Epithelial cell of proximal tubule (primary cell): ENCODE measurements at regions not wholly inside any gene's neighbourhood (a gene's known extent, or its start where the extent isn't known, plus 50 kb on each side); places are given as distances from the start of the nearest gene placed in this dataset.

Source experiments
- DNase-seq: peaks from one replicate; pipeline ENCODE4 v3.0.0-alpha.2; 2011; ENCODE audit warnings: low read depth
- H3K4me3 ChIP-seq: 2 replicates; pipeline ENCODE4 v1.5.1; 2011; ENCODE audit warnings: low read depth, mild to moderate bottlenecking, low read length
- CTCF ChIP-seq: conservative IDR thresholded peaks from 2 replicates; pipeline ENCODE4 v1.5.1; 2012; ENCODE audit warnings: low read depth, mild to moderate bottlenecking, low read length

DNA sequence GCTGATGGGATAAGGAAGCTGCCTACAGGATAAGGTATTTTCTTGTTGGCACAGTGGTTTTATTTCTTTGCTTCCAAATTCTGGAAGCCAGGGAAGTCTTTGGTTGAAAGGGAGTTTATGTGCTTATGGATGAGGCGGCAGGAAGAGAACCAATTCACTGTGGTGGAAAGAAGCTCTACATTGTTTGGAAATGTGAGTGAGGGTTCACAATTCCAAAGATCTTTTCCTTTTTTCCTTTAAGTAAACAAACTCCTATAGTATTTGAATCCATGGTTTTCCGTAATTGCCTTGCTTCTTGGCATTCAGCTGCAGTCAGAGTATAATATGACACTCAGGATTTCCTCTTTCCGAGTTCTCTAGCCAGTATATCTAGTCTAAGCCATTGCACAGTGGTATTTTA, 86.2 kb downstream of the TEX29 start:
- no peak for TF ChIP-seq CTCF
- no peak overlapping the region for H3K4me3 ChIP-seq
- no peak for DNase-seq

DNA sequence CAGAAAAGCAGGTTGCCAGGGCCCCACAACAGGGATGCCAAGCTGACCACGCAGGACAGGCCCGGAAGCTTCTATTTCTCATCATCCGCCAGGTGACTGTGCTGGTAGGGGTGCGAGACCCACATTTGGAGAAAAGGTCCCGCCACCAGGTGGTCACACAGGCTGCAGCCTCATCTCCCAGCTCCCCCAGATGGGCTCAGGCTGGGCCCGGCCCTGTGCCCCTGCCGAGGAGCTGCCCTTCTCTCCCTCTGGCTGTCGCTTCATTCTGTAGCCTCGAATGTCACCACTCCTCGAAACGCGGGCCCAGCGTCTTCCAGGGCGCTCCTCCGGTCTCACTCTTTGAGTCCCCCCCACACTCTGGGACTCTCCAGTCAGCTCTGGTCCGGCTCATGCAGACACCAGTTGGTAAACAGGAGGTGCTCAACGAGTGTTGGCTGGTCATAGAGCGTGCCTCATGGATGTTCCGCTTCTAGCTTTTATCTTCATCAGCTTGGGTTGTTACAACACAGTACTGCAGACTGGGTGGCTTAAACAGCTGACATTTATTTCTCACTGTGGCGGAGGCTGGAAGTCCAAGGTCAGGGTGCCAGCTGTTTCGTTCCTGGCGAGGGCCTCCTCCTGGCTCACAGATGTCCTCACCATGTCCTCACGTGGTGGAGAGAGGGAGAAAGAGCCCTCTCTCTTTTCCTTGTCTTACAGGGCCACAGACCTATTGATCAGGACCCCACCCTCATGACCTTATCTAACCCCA, 87.1 kb downstream of the TEX29 start:
- no peak for DNase-seq
- TF ChIP-seq CTCF = no peak

GRCh38 chr13:111409413-111409812, 89.0 kb downstream of the TEX29 start:
- no peak for DNase-seq
- no peak overlapping the region for H3K4me3 ChIP-seq
- TF ChIP-seq CTCF = no peak

More for the DNA sequence above, 87.1 kb downstream of the TEX29 start:
- H3K4me3 ChIP-seq = no peak overlapping the region

GRCh38 chr13:111410232-111411021, 90.0 kb downstream of the TEX29 start:
- TF ChIP-seq CTCF = no peak
- DNase-seq = no peak

DNA sequence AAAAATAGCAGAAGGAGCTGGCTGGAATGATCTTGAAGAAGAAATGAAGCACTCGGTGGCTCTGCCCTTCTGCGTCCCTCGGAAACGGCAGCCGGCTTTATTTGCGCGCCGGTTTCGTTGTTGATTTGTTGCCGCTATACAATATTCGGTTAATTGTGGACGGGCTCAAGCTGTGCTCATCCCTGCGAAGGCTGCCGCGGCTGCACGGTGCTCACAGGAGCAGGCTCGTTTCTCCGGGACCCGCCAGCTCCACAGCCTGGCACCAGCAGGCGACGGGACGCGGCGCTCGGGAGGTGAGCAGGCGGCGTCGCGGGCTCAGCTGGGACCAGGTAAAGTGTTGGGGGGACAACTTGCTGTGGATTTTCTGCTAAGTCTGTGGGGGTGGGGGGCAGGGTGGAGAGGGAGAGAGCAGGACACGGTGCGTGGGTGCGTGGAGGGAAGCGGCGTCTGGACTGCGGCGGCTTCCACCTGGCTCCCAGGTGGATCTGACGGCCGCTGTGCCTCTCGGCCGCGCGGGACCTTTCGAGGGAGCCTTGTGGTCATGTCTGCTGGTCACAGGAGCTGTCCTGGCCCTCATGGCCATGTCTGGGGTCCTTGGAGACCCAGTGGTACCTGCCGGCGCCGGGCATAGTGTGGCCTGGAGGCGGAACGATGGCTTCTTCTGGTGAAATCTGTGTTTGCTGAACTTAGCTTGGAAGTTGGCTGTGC, 90.9 kb downstream of the TEX29 start:
- H3K4me3 ChIP-seq = no peak overlapping the region
- no peak for DNase-seq
- TF ChIP-seq CTCF = no peak

More at GRCh38 chr13:111410232-111411021, 90.0 kb downstream of the TEX29 start:
- no peak overlapping the region for H3K4me3 ChIP-seq

DNA sequence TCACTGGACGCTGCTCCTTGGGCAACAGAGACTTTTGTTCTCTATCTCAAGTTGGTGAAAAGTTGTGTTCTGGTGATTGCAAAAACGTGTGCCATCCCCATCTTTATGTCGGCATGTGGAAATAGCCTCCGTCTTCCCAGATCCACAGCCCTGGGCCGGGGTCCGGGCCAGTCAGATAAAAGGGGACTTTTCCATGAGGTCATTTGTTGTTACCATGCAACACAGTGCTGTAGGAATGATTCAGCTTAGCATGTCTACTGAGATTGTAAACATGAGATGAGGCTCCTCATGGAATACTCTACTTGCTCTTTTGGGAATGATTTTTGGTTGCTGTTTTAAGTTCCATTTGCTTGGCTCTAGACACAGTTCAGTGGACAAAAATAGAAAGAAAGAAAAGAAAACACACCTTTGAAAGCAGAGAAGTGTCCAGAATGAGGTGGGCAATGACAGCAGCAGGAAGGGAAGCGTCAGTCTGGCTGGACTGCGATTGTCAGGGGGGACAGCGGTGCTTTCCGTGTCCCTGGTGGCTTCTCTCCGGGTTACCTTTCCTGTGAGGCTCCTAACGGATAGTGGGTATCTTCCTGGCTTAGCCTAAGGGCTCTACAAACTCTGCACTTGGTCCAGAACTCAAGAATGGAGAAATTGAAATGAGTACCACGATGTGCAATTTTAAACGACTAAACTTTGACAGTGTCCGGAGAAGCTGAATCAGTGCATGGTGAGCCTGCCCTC, 91.6 kb downstream of the TEX29 start:
- no peak for TF ChIP-seq CTCF
- no peak for DNase-seq
- H3K4me3 ChIP-seq = no peak overlapping the region
